Naive thymus-derived CD8-positive, alpha-beta T cell (primary cell): ENCODE measurements at regions not wholly inside any gene's neighbourhood (a gene's known extent, or its start where the extent isn't known, plus 50 kb on each side); places are given as distances from the start of the nearest gene placed in this dataset.

Experiments used
- ATAC-seq, 2 donors: fragments of 150-1000 bp; cut with Tn5 transposase in 1 of 2; sonication (Bioruptor Pico), chemical (Tn5 transposase) in 1 of 2; 1 replicate in 1 of 2; 2 replicates in 1 of 2; pipeline ENCODE4 v1.10.0; 2021; ENCODE audit warnings: mild to moderate bottlenecking in 2 of 2, moderate library complexity in 2 of 2
- POLR2A ChIA-PET: fragments of 350-600 bp; sonication (Branson Sonifier 250); formaldehyde crosslinking; loops from one replicate; lab custom pipeline; 2021; ENCODE audit warnings: antibody characterized with exemption; lab: Charles Lee
- DNase-seq, 10 donors: peaks; one replicate each; pipeline versions ENCODE4 v3.0.0 to v3.0.0-alpha.2; 2020 to 2022
- H3K27ac Mint-ChIP-seq, 10 donors: one replicate each; pipeline ENCODE4 v1.8.0; 2020 to 2022; ENCODE audit warnings: mild to moderate bottlenecking in 10 of 10, mixed read lengths in 10 of 10, moderate library complexity in 4 of 10, inconsistent platforms in 1 of 10
- H3K27me3 Mint-ChIP-seq, 5 donors: one replicate each; pipeline ENCODE4 v1.8.0; 2021 to 2022; ENCODE audit warnings: mixed read lengths in 5 of 5
- H3K36me3 Mint-ChIP-seq, 3 donors: one replicate each; pipeline ENCODE4 v1.8.0; 2020 to 2022; ENCODE audit warnings: mixed read lengths in 3 of 3, mild to moderate bottlenecking in 2 of 3, inconsistent platforms in 1 of 3
- H3K4me1 Mint-ChIP-seq, 4 donors: one replicate each; pipeline ENCODE4 v1.8.0; 2021 to 2022; ENCODE audit warnings: mixed read lengths in 4 of 4
- H3K4me3 Mint-ChIP-seq, 10 donors: one replicate each; pipeline ENCODE4 v1.8.0; 2020 to 2022; ENCODE audit warnings: mild to moderate bottlenecking in 10 of 10, mixed read lengths in 10 of 10, moderate library complexity in 6 of 10, inconsistent platforms in 1 of 10
- H3K9me3 Mint-ChIP-seq, 9 donors: one replicate each; pipeline ENCODE4 v1.8.0; 2020 to 2022; ENCODE audit warnings: mixed read lengths in 9 of 9, mild to moderate bottlenecking in 3 of 9, inconsistent platforms in 1 of 9, moderate library complexity in 1 of 9

DNA sequence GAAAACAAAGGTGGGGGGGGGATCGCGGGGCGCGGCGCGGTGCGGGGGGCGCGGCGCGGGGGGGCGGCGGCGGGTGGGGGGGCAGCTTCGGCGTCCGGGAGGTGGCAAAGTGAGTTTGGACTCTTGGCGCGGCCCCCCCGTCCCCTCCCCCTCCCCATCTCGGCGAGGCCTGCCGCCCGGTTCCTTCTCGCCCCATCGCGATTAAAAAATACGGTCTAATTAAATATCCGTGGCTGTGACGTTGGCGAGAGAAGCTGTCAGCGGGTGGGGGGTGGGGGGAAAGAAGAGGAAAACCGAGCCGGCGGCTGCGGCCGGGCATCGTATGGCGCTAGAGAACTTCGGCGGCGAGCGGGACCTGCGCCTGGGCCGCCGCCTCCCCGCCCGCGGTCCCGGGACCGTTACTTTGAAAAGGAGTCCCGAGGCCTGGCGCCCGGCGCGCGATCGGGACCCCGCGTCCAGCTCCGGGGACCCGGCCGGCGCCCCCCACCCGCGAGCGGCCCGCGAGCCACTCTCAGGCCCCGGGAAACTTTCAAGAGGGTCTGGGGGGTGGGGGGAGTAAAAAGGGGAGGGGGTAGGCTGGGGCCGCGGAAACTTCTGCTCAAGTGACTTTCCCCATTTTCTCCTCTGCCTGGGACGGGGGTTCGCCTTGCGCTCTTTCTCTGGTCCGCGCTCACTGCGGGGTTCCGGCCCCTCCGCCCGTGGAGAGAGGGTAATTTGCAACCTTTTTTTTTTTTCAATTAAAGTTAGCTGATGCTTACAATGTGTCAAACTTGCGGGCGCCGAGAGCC lies 146.3 kb upstream of the ZNF536 start:
- no peak for DNase-seq

GRCh38 chr19:30226464-30227011 lies 145.6 kb upstream of the ZNF536 start:
- POLR2A ChIA-PET, result no interaction called here
- peaks cover 2 to 10% (median 10%) of the 10 kb centered on the region in 3 donors for H3K36me3 Mint-ChIP-seq
- DNase-seq, result no peak
- no peak for ATAC-seq
- H3K9me3 Mint-ChIP-seq, result peaks cover 0 to 2% (median 0%) of the 10 kb centered on the region in 9 donors
- H3K27ac Mint-ChIP-seq, result peak overlapping the region in 2 of 10 donors; percentile 7 to 9
- H3K27me3 Mint-ChIP-seq, result peaks cover 44 to 73% (median 62%) of the 10 kb centered on the region in 5 donors
- peak overlapping the region; percentile 64 to 94 (median 83) for H3K4me3 Mint-ChIP-seq
- H3K4me1 Mint-ChIP-seq, result peaks cover 19 to 33% (median 31%) of the 10 kb centered on the region in 4 donors

More for the DNA sequence above, 146.3 kb upstream of the ZNF536 start:
- peaks cover 2 to 15% (median 10%) of the 10 kb centered on the region in 3 donors for H3K36me3 Mint-ChIP-seq
- POLR2A ChIA-PET, result no interaction called here
- peaks cover 0 to 2% (median 0%) of the 10 kb centered on the region in 9 donors for H3K9me3 Mint-ChIP-seq
- H3K4me3 Mint-ChIP-seq, result peak overlapping the region; percentile 52 to 94 (median 78)
- H3K27ac Mint-ChIP-seq, result peak overlapping the region in 1 of 10 donors; percentile 65
- no peak for ATAC-seq
- H3K4me1 Mint-ChIP-seq, result peaks cover 19 to 33% (median 32%) of the 10 kb centered on the region in 4 donors
- peaks cover 48 to 73% (median 61%) of the 10 kb centered on the region in 5 donors for H3K27me3 Mint-ChIP-seq

- ATAC-seq, result no peak
These were observed 145.1 kb upstream of the ZNF536 start for GRCh38 chr19:30227012-30227621.

GRCh38 chr19:30227661-30228112 lies 144.5 kb upstream of the ZNF536 start:
- ATAC-seq (peak; percentile 30 to 44), DNase-seq (peak in 2 of 10 donors; percentile 3 to 6)
- H3K27me3 Mint-ChIP-seq, result peaks cover 43 to 76% (median 64%) of the 10 kb centered on the region in 5 donors
- H3K27ac Mint-ChIP-seq, result no peak overlapping the region
- POLR2A ChIA-PET, result no interaction called here
- H3K36me3 Mint-ChIP-seq, result peaks cover 2 to 10% (median 9%) of the 10 kb centered on the region in 3 donors
- H3K4me1 Mint-ChIP-seq, result peaks cover 19 to 32% (median 31%) of the 10 kb centered on the region in 4 donors
- peak overlapping the region in 9 of 10 donors; percentile 28 to 94 (median 50) for H3K4me3 Mint-ChIP-seq
- peaks cover 0 to 2% (median 0%) of the 10 kb centered on the region in 9 donors for H3K9me3 Mint-ChIP-seq

More at GRCh38 chr19:30227012-30227621, 145.1 kb upstream of the ZNF536 start:
- H3K27me3 Mint-ChIP-seq, result peaks cover 43 to 73% (median 59%) of the 10 kb centered on the region in 5 donors
- peak overlapping the region in 1 of 10 donors; percentile 9 for H3K27ac Mint-ChIP-seq
- POLR2A ChIA-PET, result no interaction called here
- H3K36me3 Mint-ChIP-seq, result peaks cover 2 to 10% (median 9%) of the 10 kb centered on the region in 3 donors
- DNase-seq, result no peak
- H3K9me3 Mint-ChIP-seq, result peaks cover 0 to 2% (median 0%) of the 10 kb centered on the region in 9 donors
- peaks cover 19 to 32% (median 31%) of the 10 kb centered on the region in 4 donors for H3K4me1 Mint-ChIP-seq
- peak overlapping the region; percentile 64 to 94 (median 83) for H3K4me3 Mint-ChIP-seq

DNA sequence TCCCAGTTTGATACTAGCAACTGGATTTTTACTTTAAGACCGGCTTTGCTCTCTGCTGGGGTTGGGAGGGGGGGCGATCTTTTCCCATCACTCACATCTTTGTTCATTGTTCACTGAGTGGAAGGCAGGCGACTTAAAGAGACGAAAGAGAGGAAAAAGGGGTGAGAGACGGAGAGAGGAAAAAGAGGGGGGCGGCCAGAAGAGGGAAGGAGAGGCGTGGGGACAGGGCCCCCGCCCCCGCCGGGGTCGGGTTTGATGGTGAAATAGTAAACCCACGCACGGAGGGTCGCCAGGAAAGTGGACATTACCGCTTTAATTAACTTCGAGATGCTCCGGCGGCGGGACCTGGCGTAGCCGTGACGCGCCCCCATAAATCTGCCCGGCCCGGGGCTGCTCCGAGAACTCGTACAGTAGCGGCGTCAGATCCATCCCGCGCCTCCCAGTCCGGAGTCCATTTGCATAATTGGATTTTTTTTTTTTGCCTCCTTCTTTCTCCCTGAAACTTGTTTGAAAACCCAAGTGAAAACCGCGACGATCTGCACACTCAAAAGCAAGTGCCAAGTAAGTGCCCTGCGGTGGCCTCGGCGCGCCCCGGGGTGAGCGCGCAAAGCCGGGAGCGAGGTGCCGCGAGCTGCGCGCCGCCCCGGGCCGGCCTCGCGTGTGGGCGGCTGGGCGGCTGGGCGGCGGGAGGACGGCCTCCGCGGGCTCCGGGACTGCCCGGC lies 143.9 kb upstream of the ZNF536 start:
- DNase-seq (no peak), ATAC-seq (no peak)
- Mint-ChIP-seq H3K27ac (no peak overlapping the region), H3K4me1 (peaks cover 16 to 32% (median 29%) of the 10 kb centered on the region in 4 donors), H3K36me3 (peaks cover 2 to 10% (median 5%) of the 10 kb centered on the region in 3 donors), H3K4me3 (peak overlapping the region; percentile 10 to 94 (median 48)), H3K27me3 (peaks cover 38 to 76% (median 63%) of the 10 kb centered on the region in 5 donors), H3K9me3 (peaks cover 0 to 2% (median 0%) of the 10 kb centered on the region in 9 donors)
- POLR2A ChIA-PET, result no interaction called here

DNA sequence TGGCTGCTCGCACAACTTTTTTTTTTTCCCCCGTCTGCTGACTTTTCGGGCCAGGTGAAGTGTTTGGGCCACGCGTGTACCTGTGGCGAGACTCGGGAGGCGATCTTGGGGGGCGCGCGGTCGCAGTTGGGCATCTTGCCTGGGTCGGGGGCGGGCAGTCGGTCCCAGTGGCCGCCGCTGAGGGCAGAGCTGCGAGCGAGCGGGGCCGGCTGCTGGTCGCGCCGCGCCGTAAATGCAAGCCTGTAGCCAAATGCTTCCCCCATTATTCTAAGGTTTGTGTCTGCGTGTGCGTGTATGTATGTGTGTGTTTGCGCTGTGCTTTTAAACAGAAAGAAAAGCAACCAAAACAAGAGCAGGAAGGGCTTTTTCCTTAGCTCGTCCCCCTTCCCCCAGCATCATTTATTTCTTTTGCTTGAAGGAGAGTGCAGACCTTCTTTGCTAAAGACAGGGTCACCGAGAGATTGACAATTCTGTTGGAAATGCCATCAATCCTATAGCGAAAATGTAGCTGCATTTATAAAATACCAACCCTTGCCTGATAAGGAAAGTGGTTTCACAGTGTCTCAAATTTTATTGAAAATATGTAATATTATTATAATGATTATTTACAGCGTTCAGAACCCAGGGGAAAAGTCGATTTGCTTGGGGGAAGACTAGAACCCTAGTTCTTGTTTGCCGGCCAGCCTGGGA lies 143.2 kb upstream of the ZNF536 start:
- Mint-ChIP-seq H3K27ac (no peak overlapping the region), H3K9me3 (peaks cover 0 to 2% (median 0%) of the 10 kb centered on the region in 9 donors), H3K36me3 (peaks cover 2 to 10% (median 5%) of the 10 kb centered on the region in 3 donors), H3K4me1 (peaks cover 14 to 30% (median 28%) of the 10 kb centered on the region in 4 donors), H3K27me3 (peaks cover 34 to 72% (median 58%) of the 10 kb centered on the region in 5 donors), H3K4me3 (peak overlapping the region in 9 of 10 donors; percentile 2 to 62 (median 49))
- POLR2A ChIA-PET, result no interaction called here
- no peak for DNase-seq
- ATAC-seq, result no peak

DNA sequence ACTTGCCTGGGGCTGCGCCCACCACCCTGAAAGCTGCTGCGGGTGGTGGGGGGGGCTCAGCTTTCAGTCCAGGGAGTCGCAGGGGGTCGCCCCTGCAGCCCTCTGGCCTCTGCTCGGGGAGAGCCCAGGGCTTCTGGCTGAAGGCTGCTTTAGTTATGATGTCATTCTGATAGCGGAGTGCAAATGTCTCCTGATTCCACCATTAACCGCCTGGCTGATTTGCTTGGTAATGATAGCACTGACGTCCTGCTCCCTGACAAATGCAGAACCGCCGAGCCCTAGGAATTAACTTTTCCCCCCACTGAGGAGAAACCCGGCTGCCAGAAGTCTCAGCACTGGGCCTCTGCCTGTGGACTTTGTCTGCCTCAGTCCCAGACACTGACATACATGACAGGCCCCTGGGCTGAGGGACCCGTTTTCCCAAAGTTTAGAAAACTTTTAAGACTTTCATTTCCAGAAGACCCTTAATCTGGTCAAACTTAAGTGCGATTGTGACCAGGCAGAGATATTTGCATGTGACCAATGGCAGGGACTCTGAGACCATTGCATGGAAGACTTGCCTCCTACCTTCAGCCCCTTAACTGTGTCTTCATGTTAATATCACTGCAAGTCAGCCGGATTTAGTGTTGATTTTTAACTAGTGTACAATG lies 142.5 kb upstream of the ZNF536 start:
- Mint-ChIP-seq H3K27me3 (peaks cover 27 to 72% (median 53%) of the 10 kb centered on the region in 5 donors), H3K27ac (no peak overlapping the region), H3K4me1 (peaks cover 14 to 25% (median 23%) of the 10 kb centered on the region in 4 donors), H3K36me3 (peaks cover 2 to 10% (median 5%) of the 10 kb centered on the region in 3 donors), H3K4me3 (no peak overlapping the region), H3K9me3 (peaks cover 0 to 2% (median 0%) of the 10 kb centered on the region in 9 donors)
- DNase-seq (no peak), ATAC-seq (no peak)
- POLR2A ChIA-PET, result no interaction called here

GRCh38 chr19:30231408-30232318 lies 140.5 kb upstream of the ZNF536 start:
- peak overlapping the region in 1 of 10 donors; percentile 26 for H3K4me3 Mint-ChIP-seq
- peaks cover 0 to 6% (median 2%) of the 10 kb centered on the region in 3 donors for H3K36me3 Mint-ChIP-seq
- peaks cover 0 to 2% (median 0%) of the 10 kb centered on the region in 9 donors for H3K9me3 Mint-ChIP-seq
- peaks cover 22 to 76% (median 53%) of the 10 kb centered on the region in 5 donors for H3K27me3 Mint-ChIP-seq
- no peak for ATAC-seq
- no peak overlapping the region for H3K27ac Mint-ChIP-seq
- no peak for DNase-seq
- POLR2A ChIA-PET, result no interaction called here
- H3K4me1 Mint-ChIP-seq, result peaks cover 7 to 14% (median 11%) of the 10 kb centered on the region in 4 donors

DNA sequence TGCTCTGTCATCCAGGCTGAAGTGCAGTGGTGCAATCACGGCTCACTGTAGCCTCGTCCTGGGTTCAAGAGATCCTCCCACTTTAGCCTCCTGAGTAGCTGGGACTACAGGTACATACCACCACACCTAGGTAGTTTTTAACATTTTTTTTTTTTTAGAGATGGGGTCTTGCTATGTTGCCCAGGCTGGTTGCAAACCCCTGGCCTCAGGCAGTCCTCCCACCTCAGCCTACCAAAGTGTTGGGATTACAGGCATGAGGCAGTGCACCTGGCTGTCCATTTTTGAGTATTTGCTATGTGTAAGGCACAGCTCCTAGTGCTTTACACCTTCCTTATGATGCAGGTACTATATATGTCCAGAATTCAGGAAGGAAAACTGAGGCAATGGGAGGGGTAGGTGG lies 138.8 kb upstream of the ZNF536 start:
- Mint-ChIP-seq H3K4me1 (peaks cover 0 to 4% (median 3%) of the 10 kb centered on the region in 4 donors), H3K9me3 (no peaks in the 10 kb centered on the region), H3K4me3 (no peak overlapping the region), H3K36me3 (peaks cover 0 to 2% (median 0%) of the 10 kb centered on the region in 3 donors), H3K27me3 (peaks cover 27 to 78% (median 60%) of the 10 kb centered on the region in 5 donors), H3K27ac (no peak overlapping the region)
- POLR2A ChIA-PET, result no interaction called here
- DNase-seq (no peak), ATAC-seq (no peak)

GRCh38 chr19:30235946-30236345 lies 136.2 kb upstream of the ZNF536 start:
- no peak for DNase-seq
- POLR2A ChIA-PET, result no interaction called here
- Mint-ChIP-seq H3K27ac (no peak overlapping the region), H3K27me3 (peaks cover 21 to 85% (median 57%) of the 10 kb centered on the region in 5 donors), H3K4me3 (no peak overlapping the region), H3K36me3 (no peaks in the 10 kb centered on the region), H3K9me3 (peaks cover 0 to 2% (median 0%) of the 10 kb centered on the region in 9 donors), H3K4me1 (no peaks in the 10 kb centered on the region)
- no peak for ATAC-seq
